ENCODE measurements at regions not wholly inside any gene's neighbourhood (a gene's known extent, or its start where the extent isn't known, plus 50 kb on each side); places are given as distances from the start of the nearest gene placed in this dataset.

DNA sequence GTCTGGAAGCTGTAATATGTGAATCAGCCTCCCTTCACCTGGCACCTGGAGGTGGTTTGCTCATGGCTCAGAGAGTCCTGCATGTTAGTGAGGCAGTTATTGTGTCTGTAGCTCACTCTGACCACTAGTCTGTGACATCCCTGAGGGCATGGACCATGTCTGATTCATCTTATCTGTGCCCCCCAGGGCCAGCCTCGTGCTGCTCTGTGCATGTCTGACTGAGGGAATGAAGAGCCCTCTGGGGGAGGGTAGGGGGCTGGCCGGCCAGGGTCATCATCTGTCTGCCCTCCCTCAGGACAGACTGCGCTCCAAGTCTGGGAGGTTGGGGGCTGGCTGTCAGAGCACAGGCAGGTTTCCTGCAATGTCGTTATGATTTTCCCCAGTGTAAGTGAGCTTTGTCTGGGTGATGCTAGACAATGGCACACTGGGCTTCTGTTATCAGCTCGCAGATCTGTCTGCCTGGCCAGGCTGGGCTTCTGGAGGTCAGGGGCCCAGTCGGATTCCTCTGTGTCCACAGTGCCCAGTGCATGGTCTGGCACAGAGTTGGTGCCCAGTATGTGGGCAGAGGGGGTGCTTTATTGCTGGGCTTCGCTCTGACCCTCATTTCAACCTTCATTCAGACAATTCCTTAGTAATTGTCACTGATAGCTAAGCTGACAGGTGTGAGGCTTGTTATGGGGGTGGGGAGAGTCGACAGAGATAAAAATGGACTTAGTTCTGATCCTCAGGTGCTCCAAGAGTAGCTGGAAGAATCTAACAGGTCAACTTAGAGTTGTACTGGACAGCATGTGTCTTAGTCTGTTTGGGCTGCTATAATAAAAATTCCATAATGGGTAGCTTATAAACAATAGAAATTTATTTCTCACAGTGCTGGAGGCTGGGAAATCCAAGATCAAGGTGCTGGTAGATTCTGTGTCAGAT is 85.7 kb upstream of the SHB start:
- TF ChIP-seq, protein P1, sequence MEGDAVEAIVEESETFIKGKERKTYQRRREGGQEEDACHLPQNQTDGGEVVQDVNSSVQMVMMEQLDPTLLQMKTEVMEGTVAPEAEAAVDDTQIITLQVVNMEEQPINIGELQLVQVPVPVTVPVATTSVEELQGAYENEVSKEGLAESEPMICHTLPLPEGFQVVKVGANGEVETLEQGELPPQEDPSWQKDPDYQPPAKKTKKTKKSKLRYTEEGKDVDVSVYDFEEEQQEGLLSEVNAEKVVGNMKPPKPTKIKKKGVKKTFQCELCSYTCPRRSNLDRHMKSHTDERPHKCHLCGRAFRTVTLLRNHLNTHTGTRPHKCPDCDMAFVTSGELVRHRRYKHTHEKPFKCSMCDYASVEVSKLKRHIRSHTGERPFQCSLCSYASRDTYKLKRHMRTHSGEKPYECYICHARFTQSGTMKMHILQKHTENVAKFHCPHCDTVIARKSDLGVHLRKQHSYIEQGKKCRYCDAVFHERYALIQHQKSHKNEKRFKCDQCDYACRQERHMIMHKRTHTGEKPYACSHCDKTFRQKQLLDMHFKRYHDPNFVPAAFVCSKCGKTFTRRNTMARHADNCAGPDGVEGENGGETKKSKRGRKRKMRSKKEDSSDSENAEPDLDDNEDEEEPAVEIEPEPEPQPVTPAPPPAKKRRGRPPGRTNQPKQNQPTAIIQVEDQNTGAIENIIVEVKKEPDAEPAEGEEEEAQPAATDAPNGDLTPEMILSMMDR (conservative IDR thresholded peaks at IDR 0.05), result no peak
- TF ChIP-seq ZFX (IDR thresholded peaks at IDR 0.05), result no peak
